ENCODE measurements at regions not wholly inside any gene's neighbourhood (a gene's known extent, or its start where the extent isn't known, plus 50 kb on each side); places are given as distances from the start of the nearest gene placed in this dataset.

GRCh38 chr13:67372868-67373464 lies 142.8 kb upstream of the PCDH9 start:
- Histone ChIP-seq H3K27ac (no peak overlapping the region), H3K4me1 (no peaks in the 10 kb centered on the region), H3K36me3 (no peaks in the 10 kb centered on the region), H3K27me3 (no peaks in the 10 kb centered on the region), H3K4me3 (no peak overlapping the region), H3K9me3 (no peaks in the 10 kb centered on the region)
- ATAC-seq = no peak
- TF ChIP-seq CTCF (IDR thresholded peaks at IDR 0.05) = no peak
- DNase-seq = no peak
- intact Hi-C loops (cut with DNase I) = no loop called here

DNA sequence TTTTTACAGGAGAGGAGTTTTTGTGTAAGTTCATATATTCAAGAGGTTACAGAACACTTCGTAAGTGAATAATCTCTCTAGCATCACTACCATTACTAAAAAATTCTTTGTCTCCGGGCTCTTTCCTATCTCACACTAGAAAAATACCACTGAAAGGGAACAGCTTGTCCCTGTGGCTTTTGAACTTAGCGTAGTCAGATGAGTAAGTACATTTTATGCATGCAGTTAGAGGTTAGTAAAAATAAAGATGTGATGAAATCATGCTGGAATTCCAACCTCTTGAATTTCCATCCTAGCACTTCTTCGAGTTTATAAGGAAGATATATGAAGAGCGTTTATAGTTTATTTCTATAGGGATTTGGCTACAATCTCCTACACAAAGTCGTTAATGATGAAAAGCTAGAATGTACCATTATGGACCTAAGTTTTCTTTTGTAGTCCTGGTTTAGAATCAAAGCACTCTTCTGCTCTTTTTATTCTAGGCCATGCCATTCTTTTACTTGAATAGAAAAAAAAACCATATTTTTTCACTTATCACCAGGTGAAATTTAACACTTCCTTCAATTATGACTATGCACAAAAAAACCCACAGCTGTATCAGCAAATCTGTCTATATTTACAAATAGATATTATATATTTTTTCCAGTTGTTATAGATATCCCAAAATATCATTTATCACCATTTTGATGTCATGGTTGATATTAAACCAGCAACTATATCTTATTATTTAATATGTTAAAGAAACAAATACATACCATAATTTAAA lies 139.9 kb upstream of the PCDH9 start:
- intact Hi-C loops (cut with DNase I) = no loop called here
- no peaks in the 10 kb centered on the region for H3K27me3 ChIP-seq
- H3K4me3 ChIP-seq = no peak overlapping the region
- DNase-seq (no peak), ATAC-seq (no peak)
- no peaks in the 10 kb centered on the region for H3K4me1 ChIP-seq
- no peak for TF ChIP-seq CTCF (IDR thresholded peaks at IDR 0.05)
- no peaks in the 10 kb centered on the region for H3K9me3 ChIP-seq
- no peaks in the 10 kb centered on the region for H3K36me3 ChIP-seq
- H3K27ac ChIP-seq = no peak overlapping the region

DNA sequence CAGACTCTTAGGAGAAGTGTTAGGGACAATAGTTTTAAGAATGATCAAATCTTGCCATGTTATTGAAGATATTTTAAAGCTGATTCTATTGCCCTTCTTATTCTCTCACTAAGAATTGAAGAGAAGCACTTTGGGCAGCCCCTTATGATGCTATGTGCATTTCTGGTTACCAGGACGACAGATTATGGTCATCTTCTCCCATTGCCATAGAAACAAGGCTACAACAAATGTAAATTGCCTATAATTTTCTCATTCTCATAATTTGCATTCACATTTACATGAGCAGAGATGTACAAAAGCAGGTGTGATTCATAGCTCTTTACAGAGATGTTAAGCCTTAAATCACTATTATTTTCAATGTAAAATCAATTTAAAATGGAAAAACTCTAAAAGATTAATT lies 137.3 kb upstream of the PCDH9 start:
- H3K27ac ChIP-seq = no peak overlapping the region
- no peaks in the 10 kb centered on the region for H3K27me3 ChIP-seq
- DNase-seq (no peak), ATAC-seq (no peak)
- H3K4me3 ChIP-seq = no peak overlapping the region
- intact Hi-C loops (cut with DNase I) = no loop called here
- H3K36me3 ChIP-seq = no peaks in the 10 kb centered on the region
- H3K9me3 ChIP-seq = no peaks in the 10 kb centered on the region
- no peaks in the 10 kb centered on the region for H3K4me1 ChIP-seq
- no peak for TF ChIP-seq CTCF (IDR thresholded peaks at IDR 0.05)

DNA sequence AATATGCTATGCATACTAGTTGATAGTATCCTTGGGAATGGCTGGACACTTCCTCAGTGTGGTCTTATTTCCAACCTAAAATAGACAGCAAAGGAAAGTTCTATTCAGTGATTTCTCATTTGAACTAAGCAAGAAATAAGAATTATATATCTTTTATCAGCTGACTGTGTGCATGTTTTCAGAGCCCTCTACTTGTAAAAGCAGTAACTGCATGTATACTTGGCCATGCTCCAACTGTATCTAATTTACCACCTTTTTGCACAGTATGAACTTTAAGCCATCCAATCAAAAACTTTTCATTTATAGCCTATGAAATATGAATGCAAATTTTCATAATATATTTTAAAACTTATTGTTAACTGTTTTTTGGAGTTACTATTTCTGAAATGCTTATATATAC lies 136.4 kb upstream of the PCDH9 start:
- Histone ChIP-seq H3K4me1 (no peaks in the 10 kb centered on the region), H3K27me3 (no peaks in the 10 kb centered on the region), H3K36me3 (no peaks in the 10 kb centered on the region), H3K9me3 (no peaks in the 10 kb centered on the region), H3K27ac (no peak overlapping the region), H3K4me3 (no peak overlapping the region)
- intact Hi-C loops (cut with DNase I) = no loop called here
- DNase-seq = no peak
- no peak for ATAC-seq
- no peak for TF ChIP-seq CTCF (IDR thresholded peaks at IDR 0.05)

GRCh38 chr13:67355812-67356476 lies 125.8 kb upstream of the PCDH9 start:
- Histone ChIP-seq H3K4me1 (no peaks in the 10 kb centered on the region), H3K27ac (no peak overlapping the region), H3K36me3 (no peaks in the 10 kb centered on the region), H3K4me3 (no peak overlapping the region), H3K27me3 (no peaks in the 10 kb centered on the region), H3K9me3 (no peaks in the 10 kb centered on the region)
- no peak for TF ChIP-seq CTCF (IDR thresholded peaks at IDR 0.05)
- DNase-seq (no peak), ATAC-seq (no peak)
- intact Hi-C loops (cut with DNase I) = no loop called here
